ENCODE measurements at regions not wholly inside any gene's neighbourhood (a gene's known extent, or its start where the extent isn't known, plus 50 kb on each side); places are given as distances from the start of the nearest gene placed in this dataset.

- H3K27me3 Mint-ChIP-seq (ENCODE audit: unreplicated experiment) = peaks cover under 1% of the 10 kb centered on the region
- no peak for DNase-seq
These were observed 370.0 kb downstream of the WDR72 start for GRCh38 chr15:53389271-53390037.

DNA sequence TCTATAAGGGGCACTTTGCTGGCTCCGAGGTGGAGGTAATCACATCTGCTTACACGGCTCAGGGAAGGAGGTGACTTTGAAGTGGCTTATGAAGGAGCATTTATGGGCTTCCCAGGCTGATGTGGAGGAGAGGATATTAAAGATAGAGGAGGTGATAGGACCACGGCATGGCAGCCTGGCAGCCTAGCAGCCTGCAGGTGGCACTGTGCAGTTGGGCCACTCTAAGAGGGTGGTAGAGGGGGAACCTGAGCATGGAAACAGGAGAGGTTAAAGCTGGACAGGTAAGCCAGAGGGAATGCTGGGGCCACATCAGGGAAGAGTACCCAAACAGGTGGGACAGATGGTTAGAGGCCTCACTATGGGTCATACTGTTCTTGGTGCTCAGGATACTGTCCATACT, 375.0 kb downstream of the WDR72 start:
- Mint-ChIP-seq H3K4me1 (ENCODE audit: low read depth, unreplicated experiment) (no peaks in the 10 kb centered on the region), H3K27me3 (ENCODE audit: unreplicated experiment) (peaks cover 4% of the 10 kb centered on the region), H3K36me3 (ENCODE audit: unreplicated experiment) (no peaks in the 10 kb centered on the region), H3K27ac (ENCODE audit: unreplicated experiment) (no peak overlapping the region), H3K4me3 (ENCODE audit: unreplicated experiment) (no peak overlapping the region), H3K9me3 (ENCODE audit: unreplicated experiment) (peaks cover 2% of the 10 kb centered on the region)
- DNase-seq = peak; percentile 20
- TF ChIP-seq, protein P1, sequence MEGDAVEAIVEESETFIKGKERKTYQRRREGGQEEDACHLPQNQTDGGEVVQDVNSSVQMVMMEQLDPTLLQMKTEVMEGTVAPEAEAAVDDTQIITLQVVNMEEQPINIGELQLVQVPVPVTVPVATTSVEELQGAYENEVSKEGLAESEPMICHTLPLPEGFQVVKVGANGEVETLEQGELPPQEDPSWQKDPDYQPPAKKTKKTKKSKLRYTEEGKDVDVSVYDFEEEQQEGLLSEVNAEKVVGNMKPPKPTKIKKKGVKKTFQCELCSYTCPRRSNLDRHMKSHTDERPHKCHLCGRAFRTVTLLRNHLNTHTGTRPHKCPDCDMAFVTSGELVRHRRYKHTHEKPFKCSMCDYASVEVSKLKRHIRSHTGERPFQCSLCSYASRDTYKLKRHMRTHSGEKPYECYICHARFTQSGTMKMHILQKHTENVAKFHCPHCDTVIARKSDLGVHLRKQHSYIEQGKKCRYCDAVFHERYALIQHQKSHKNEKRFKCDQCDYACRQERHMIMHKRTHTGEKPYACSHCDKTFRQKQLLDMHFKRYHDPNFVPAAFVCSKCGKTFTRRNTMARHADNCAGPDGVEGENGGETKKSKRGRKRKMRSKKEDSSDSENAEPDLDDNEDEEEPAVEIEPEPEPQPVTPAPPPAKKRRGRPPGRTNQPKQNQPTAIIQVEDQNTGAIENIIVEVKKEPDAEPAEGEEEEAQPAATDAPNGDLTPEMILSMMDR (IDR thresholded peaks at IDR 0.05; ENCODE audit: partially characterized antibody, unreplicated experiment) = no peak

More at GRCh38 chr15:53389271-53390037, 370.0 kb downstream of the WDR72 start:
- H3K9me3 Mint-ChIP-seq (ENCODE audit: unreplicated experiment) = no peaks in the 10 kb centered on the region
- TF ChIP-seq, protein P1 (IDR thresholded peaks at IDR 0.05; ENCODE audit: partially characterized antibody, unreplicated experiment) = no peak
- H3K4me3 Mint-ChIP-seq (ENCODE audit: unreplicated experiment) = no peak overlapping the region
- H3K4me1 Mint-ChIP-seq (ENCODE audit: low read depth, unreplicated experiment) = peaks cover 4% of the 10 kb centered on the region
- no peaks in the 10 kb centered on the region for H3K36me3 Mint-ChIP-seq (ENCODE audit: unreplicated experiment)
- peak overlapping the region; percentile 31 for H3K27ac Mint-ChIP-seq (ENCODE audit: unreplicated experiment)

DNA sequence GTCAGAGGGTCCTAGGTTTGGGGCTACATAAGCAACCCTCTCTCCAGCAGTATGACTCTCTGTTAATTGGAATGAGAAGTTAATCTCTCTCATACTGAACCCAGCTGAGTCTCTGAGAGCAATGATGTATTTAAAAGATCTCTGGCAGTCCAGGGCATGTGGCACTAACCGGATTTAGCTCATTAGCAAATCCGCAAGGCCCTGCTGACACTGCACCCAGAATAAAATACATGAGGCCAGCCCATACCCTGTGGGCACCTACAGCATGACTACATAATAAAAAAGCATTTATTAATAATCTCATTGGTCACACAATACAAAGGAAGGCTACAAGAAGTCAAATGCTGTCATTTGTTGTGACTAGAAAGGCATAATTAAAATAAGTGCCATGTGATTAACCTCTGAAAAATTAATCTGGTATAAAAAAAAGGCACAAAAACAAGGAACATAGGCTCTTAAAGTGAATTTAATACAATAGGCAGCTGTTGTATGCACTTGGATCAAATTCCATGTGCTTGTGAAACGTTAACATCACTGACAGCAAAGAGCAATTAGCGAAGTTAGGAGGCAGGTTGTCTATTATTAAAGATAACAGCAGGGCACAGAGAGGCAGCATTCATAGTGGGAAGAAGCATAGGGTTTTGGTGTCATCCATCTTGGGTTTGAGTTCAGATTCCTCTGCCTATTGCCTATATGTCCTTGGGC, 381.2 kb downstream of the WDR72 start:
- Mint-ChIP-seq H3K9me3 (ENCODE audit: unreplicated experiment) (no peaks in the 10 kb centered on the region), H3K4me1 (ENCODE audit: low read depth, unreplicated experiment) (peaks cover 10% of the 10 kb centered on the region), H3K4me3 (ENCODE audit: unreplicated experiment) (no peak overlapping the region), H3K27ac (ENCODE audit: unreplicated experiment) (peak overlapping the region; percentile 82), H3K27me3 (ENCODE audit: unreplicated experiment) (peaks cover 1% of the 10 kb centered on the region), H3K36me3 (ENCODE audit: unreplicated experiment) (no peaks in the 10 kb centered on the region)
- TF ChIP-seq, protein P1 (IDR thresholded peaks at IDR 0.05; ENCODE audit: partially characterized antibody, unreplicated experiment) = no peak
- no peak for DNase-seq

GRCh38 chr15:53367740-53368139, 391.7 kb downstream of the WDR72 start:
- TF ChIP-seq, protein P1 (IDR thresholded peaks at IDR 0.05; ENCODE audit: partially characterized antibody, unreplicated experiment) = no peak
- Mint-ChIP-seq H3K4me3 (ENCODE audit: unreplicated experiment) (no peak overlapping the region), H3K9me3 (ENCODE audit: unreplicated experiment) (peaks cover 4% of the 10 kb centered on the region), H3K4me1 (ENCODE audit: low read depth, unreplicated experiment) (no peaks in the 10 kb centered on the region), H3K27ac (ENCODE audit: unreplicated experiment) (no peak overlapping the region), H3K27me3 (ENCODE audit: unreplicated experiment) (no peaks in the 10 kb centered on the region), H3K36me3 (ENCODE audit: unreplicated experiment) (peaks cover 10% of the 10 kb centered on the region)
- DNase-seq = no peak

DNA sequence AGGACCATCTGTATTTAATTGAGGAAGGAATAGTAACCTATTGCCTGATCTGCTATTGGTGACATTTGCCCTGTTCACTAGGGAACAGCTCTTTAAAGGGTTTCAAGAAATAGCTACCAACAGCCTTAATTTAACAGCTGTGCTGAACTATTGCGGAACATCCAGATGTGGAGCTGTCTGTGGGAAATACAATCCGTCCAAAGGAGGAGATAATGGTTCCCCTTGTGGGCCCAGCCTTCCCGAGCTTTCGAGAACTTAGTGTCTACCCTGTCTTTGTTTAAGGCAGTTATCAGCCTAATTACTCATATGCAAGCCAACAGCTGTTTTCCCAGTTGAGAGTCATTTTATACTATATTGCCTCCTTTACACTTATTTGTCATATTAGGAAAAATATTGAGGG, 398.6 kb downstream of the WDR72 start:
- TF ChIP-seq, protein P1 (IDR thresholded peaks at IDR 0.05; ENCODE audit: partially characterized antibody, unreplicated experiment) = no peak
- H3K27ac Mint-ChIP-seq (ENCODE audit: unreplicated experiment) = no peak overlapping the region
- DNase-seq = no peak
- no peak overlapping the region for H3K4me3 Mint-ChIP-seq (ENCODE audit: unreplicated experiment)
- no peaks in the 10 kb centered on the region for H3K4me1 Mint-ChIP-seq (ENCODE audit: low read depth, unreplicated experiment)
- H3K9me3 Mint-ChIP-seq (ENCODE audit: unreplicated experiment) = peaks cover 2% of the 10 kb centered on the region
- H3K36me3 Mint-ChIP-seq (ENCODE audit: unreplicated experiment) = no peaks in the 10 kb centered on the region
- H3K27me3 Mint-ChIP-seq (ENCODE audit: unreplicated experiment) = no peaks in the 10 kb centered on the region

Measured in glutamatergic neuron (in vitro differentiated cells).